ENCODE measurements at regions not wholly inside any gene's neighbourhood (a gene's known extent, or its start where the extent isn't known, plus 50 kb on each side); places are given as distances from the start of the nearest gene placed in this dataset.

GRCh38 chr7:41621953-41622831 is 80.7 kb downstream of the INHBA start:
- ChIA-PET CTCF (no interaction called here), POLR2A (no interaction called here)
- TF ChIP-seq CTCF (IDR thresholded peaks at IDR 0.05; ENCODE audit: control extremely low read depth, extremely low read depth, low read depth, missing control alignments), result no peak
- DNase-seq (ENCODE audit: extremely low spot score), result no peak

GRCh38 chr7:41617987-41618386 is 84.9 kb downstream of the INHBA start:
- no peak for DNase-seq (ENCODE audit: extremely low spot score)
- ChIA-PET CTCF (no interaction called here), POLR2A (interaction anchor here (0.7 kb wide), 1 partner anchor 32 kb away, joined by 3 read pairs; no protein-coding TSS in a partner anchor)
- TF ChIP-seq CTCF (IDR thresholded peaks at IDR 0.05; ENCODE audit: control extremely low read depth, extremely low read depth, low read depth, missing control alignments), result no peak

- CTCF ChIA-PET, result no interaction called here
- DNase-seq (ENCODE audit: extremely low spot score), result no peak
- POLR2A ChIA-PET, result no interaction called here
- no peak for TF ChIP-seq CTCF (IDR thresholded peaks at IDR 0.05; ENCODE audit: control extremely low read depth, extremely low read depth, low read depth, missing control alignments)
Observed at GRCh38 chr7:41612798-41613197, 90.1 kb downstream of the INHBA start.

GRCh38 chr7:41612386-41612785 is 90.5 kb downstream of the INHBA start:
- DNase-seq (ENCODE audit: extremely low spot score), result no peak
- CTCF ChIA-PET, result no interaction called here
- no peak for TF ChIP-seq CTCF (IDR thresholded peaks at IDR 0.05; ENCODE audit: control extremely low read depth, extremely low read depth, low read depth, missing control alignments)
- POLR2A ChIA-PET, result no interaction called here

GRCh38 chr7:41608447-41608846 is 94.4 kb downstream of the INHBA start:
- no peak for DNase-seq (ENCODE audit: extremely low spot score)
- ChIA-PET POLR2A (no interaction called here), CTCF (interaction anchor here (1.0 kb wide), 1 partner anchor 605 kb away, joined by 3 read pairs; no protein-coding TSS in a partner anchor)
- no peak for TF ChIP-seq CTCF (IDR thresholded peaks at IDR 0.05; ENCODE audit: control extremely low read depth, extremely low read depth, low read depth, missing control alignments)

GRCh38 chr7:41603985-41604384 is 98.9 kb downstream of the INHBA start:
- CTCF ChIA-PET, result no interaction called here
- POLR2A ChIA-PET, result no interaction called here
- TF ChIP-seq CTCF (IDR thresholded peaks at IDR 0.05; ENCODE audit: control extremely low read depth, extremely low read depth, low read depth, missing control alignments), result no peak
- no peak for DNase-seq (ENCODE audit: extremely low spot score)

Data from GM10248 (cell line).